ENCODE measurements at regions not wholly inside any gene's neighbourhood (a gene's known extent, or its start where the extent isn't known, plus 50 kb on each side); places are given as distances from the start of the nearest gene placed in this dataset.
"Not testable (repeated sequence)": the region's sequence is repeated elsewhere in the genome, so short reads cannot be mapped to it uniquely, and the experiment has no call there.

GRCh38 chr15:24485885-24486567 is 189.5 kb upstream of the NPAP1 start:
- intact Hi-C loops (cut with micrococcal nuclease): not testable (repeated sequence)

- intact Hi-C loops (cut with micrococcal nuclease): not testable (repeated sequence)
Observed at GRCh38 chr15:24488164-24488907, 187.2 kb upstream of the NPAP1 start.

- intact Hi-C loops (cut with micrococcal nuclease): not testable (repeated sequence)
Observed at GRCh38 chr15:24505216-24505615, 170.4 kb upstream of the NPAP1 start.

GRCh38 chr15:24509714-24510113 is 165.9 kb upstream of the NPAP1 start:
- intact Hi-C loops (cut with micrococcal nuclease): not testable (repeated sequence)

GRCh38 chr15:24511598-24511997 is 164.0 kb upstream of the NPAP1 start:
- intact Hi-C loops (cut with micrococcal nuclease): not testable (repeated sequence)

- intact Hi-C loops (cut with micrococcal nuclease): not testable (repeated sequence)
Observed at GRCh38 chr15:24518772-24519171, 156.8 kb upstream of the NPAP1 start.

- intact Hi-C loops (cut with micrococcal nuclease): not testable (repeated sequence)
Observed at GRCh38 chr15:24531235-24531634, 144.3 kb upstream of the NPAP1 start.

- intact Hi-C loops (cut with micrococcal nuclease): not testable (repeated sequence)
Observed at GRCh38 chr15:24534032-24534431, 141.5 kb upstream of the NPAP1 start.

GRCh38 chr15:24557281-24557680 is 118.3 kb upstream of the NPAP1 start:
- intact Hi-C loops (cut with micrococcal nuclease): not testable (repeated sequence)

GRCh38 chr15:24607636-24608035 is 67.9 kb upstream of the NPAP1 start:
- intact Hi-C loops (cut with micrococcal nuclease): no loop called here

- intact Hi-C loops (cut with micrococcal nuclease): no loop called here
Observed at GRCh38 chr15:24617646-24618045, 57.9 kb upstream of the NPAP1 start.

GRCh38 chr15:24621630-24622215 is 53.9 kb upstream of the NPAP1 start:
- intact Hi-C loops (cut with micrococcal nuclease): no loop called here
